Fibroblast of lung (primary cell): ENCODE measurements at regions not wholly inside any gene's neighbourhood (a gene's known extent, or its start where the extent isn't known, plus 50 kb on each side); places are given as distances from the start of the nearest gene placed in this dataset.

Experiments used
- CTCF ChIP-seq, 2 donors: IDR thresholded peaks in 1 of 2; conservative IDR thresholded peaks in 1 of 2; 1 replicate in 1 of 2; 2 replicates in 1 of 2; pipeline ENCODE4 v1.5.1; 2011 to 2012; ENCODE audit warnings: low read length in 2 of 2, control low read depth in 1 of 2, inconsistent platforms in 1 of 2, low read depth in 1 of 2, mild to moderate bottlenecking in 1 of 2
- EZH2 ChIP-seq: IDR thresholded peaks from 2 replicates; pipeline ENCODE4 v1.5.1; 2012; ENCODE audit warnings: low read length, control low read depth, mild to moderate bottlenecking; ENCODE audit errors: missing control alignments

GRCh38 chr12:113598815-113599406 lies 127.2 kb upstream of the LHX5 start:
- TF ChIP-seq CTCF (conservative IDR thresholded peaks at IDR 0.05 in 1 of 2, IDR thresholded peaks at IDR 0.05 in 1 of 2; ENCODE audit: low read depth in 1 of 2, low read length in 2 of 2), result no peak
- TF ChIP-seq EZH2, result no peak
